PC-3 (cell line): ENCODE measurements at regions not wholly inside any gene's neighbourhood (a gene's known extent, or its start where the extent isn't known, plus 50 kb on each side); places are given as distances from the start of the nearest gene placed in this dataset.

ENCODE experiments used
- ATAC-seq: fragments of 200-7000 bp; cut with Tn5 transposase; 2 replicates; pipeline ENCODE4 v1.9.1; 2020; ENCODE audit warnings: mild to moderate bottlenecking, moderate library complexity
- BruUV-seq: library from RNA; stranded (reverse); fragments of 400-500 nt; replicated peaks from 2 replicates; lab custom pipeline; 2021; lab: Mats Ljungman, UMichigan
- CTCF ChIA-PET: fragments of 300-600 bp; sonication (Branson Sonifier 250); formaldehyde crosslinking; loops from one replicate; lab custom pipeline; 2022; ENCODE audit warnings: antibody characterized with exemption; lab: Charles Lee
- POLR2A ChIA-PET: fragments of 300-600 bp; sonication (Branson Sonifier 250); formaldehyde crosslinking; loops from one replicate; lab custom pipeline; 2022; ENCODE audit warnings: antibody characterized with exemption; ENCODE audit not compliant: unreplicated experiment; lab: Charles Lee
- DNase-seq: peaks from one replicate; pipeline ENCODE4 v3.0.0-alpha.2; 2015
- H2AFZ ChIP-seq: fragments of 300-600 bp; sonication (generic); 2 replicates; pipeline ENCODE4 v1.6.0; 2016; ENCODE audit warnings: antibody characterized with exemption, low read length
- H3F3A ChIP-seq: fragments of 300-600 bp; sonication (generic); one replicate; pipeline ENCODE4 v1.6.0; 2017; ENCODE audit warnings: antibody characterized with exemption, low read length, control low read depth, mild to moderate bottlenecking; ENCODE audit not compliant: unreplicated experiment
- H3K27ac ChIP-seq: fragments of 300-600 bp; sonication (generic); 2 replicates; pipeline ENCODE4 v1.5.1; 2016; ENCODE audit warnings: mild to moderate bottlenecking, low read length
- H3K27me3 ChIP-seq: fragments of 300-600 bp; sonication (generic); 2 replicates; pipeline ENCODE4 v1.6.1; 2016; ENCODE audit warnings: low read length, mixed read lengths
- H3K36me3 ChIP-seq: fragments of 300-600 bp; sonication (generic); 2 replicates; pipeline ENCODE4 v1.6.1; 2016; ENCODE audit warnings: low read depth, mixed run types, low read length, mixed read lengths
- H3K4me1 ChIP-seq: fragments of 300-600 bp; sonication (generic); 2 replicates; pipeline ENCODE4 v1.5.1; 2016; ENCODE audit warnings: low read length; ENCODE audit not compliant: insufficient read depth
- H3K4me2 ChIP-seq: fragments of 300-600 bp; sonication (generic); 2 replicates; pipeline ENCODE4 v1.6.0; 2016; ENCODE audit warnings: low read length
- H3K4me3 ChIP-seq: fragments of 300-600 bp; sonication (generic); 2 replicates; pipeline ENCODE4 v1.5.1; 2016; ENCODE audit warnings: mild to moderate bottlenecking, low read length, mixed read lengths
- H3K79me2 ChIP-seq: fragments of 300-600 bp; sonication (generic); 2 replicates; pipeline ENCODE4 v1.6.1; 2017; ENCODE audit warnings: low read length, mixed read lengths
- H3K9ac ChIP-seq: fragments of 300-600 bp; sonication (generic); 2 replicates; pipeline ENCODE4 v1.6.0; 2016; ENCODE audit warnings: mild to moderate bottlenecking, low read length
- H3K9me2 ChIP-seq: fragments of 300-600 bp; sonication (generic); replicated peaks from 2 replicates; pipeline ENCODE4 v1.6.1; 2016; ENCODE audit warnings: mixed run types, low read length, mixed read lengths
- H3K9me3 ChIP-seq: fragments of 300-600 bp; sonication (generic); 2 replicates; pipeline ENCODE4 v1.6.1; 2016; ENCODE audit warnings: low read length, mixed read lengths
- H4K20me1 ChIP-seq: fragments of 300-600 bp; sonication (generic); 2 replicates; pipeline ENCODE4 v1.6.1; 2016; ENCODE audit warnings: low read length, mixed read lengths
- EZH2 ChIP-seq: fragments of 300-600 bp; sonication (generic); IDR thresholded peaks from one replicate; pipeline ENCODE4 v1.6.1; 2017; ENCODE audit warnings: antibody characterized with exemption, mild to moderate bottlenecking, low read length; ENCODE audit not compliant: unreplicated experiment
- EZH2phosphoT487 ChIP-seq: fragments of 300-600 bp; sonication (generic); IDR thresholded peaks from 2 replicates; pipeline ENCODE4 v1.6.1; 2018; ENCODE audit warnings: mild to moderate bottlenecking, antibody characterized with exemption, low read length, borderline replicate concordance
- intact Hi-C: fragments of 100-400 bp; cut with micrococcal nuclease; formaldehyde crosslinking; loops from 2 replicates; pipeline ENCODE4 v1.9.0; 2023
- TF ChIP-seq, protein P1 (sequence below): fragments of 300-600 bp; sonication (generic); conservative IDR thresholded peaks from 2 replicates; pipeline ENCODE4 v1.5.1; 2017; ENCODE audit warnings: antibody characterized with exemption, low read depth, mild to moderate bottlenecking, low read length

DNA sequence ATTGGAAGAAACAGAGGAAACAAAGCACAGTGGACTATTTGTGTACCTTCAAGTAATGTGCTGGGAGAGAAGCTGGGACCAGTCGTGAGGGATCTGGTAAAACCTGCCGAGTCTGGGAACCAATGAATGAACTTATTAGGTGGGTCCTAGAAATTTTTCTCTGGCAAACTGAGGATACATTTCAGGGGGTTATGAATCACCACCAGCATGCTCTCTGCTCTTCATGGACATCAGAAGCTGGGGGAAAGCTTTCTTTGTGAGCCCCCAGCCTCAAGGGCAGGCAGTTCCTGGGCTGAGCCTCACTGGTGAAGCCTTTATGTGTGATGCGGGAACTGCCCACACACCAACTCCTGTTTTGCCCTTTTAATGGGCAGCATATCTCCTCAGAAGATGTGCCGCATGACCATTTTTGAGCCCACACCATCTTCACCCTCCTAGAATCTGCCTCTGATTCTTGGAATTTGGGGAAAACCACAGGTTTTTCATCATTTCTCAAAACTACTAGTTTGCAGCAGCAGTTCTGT lies 95.4 kb upstream of the ENPP6 start:
- H3K4me3 ChIP-seq = no peak overlapping the region
- no peaks in the 10 kb centered on the region for H3K9me3 ChIP-seq
- no peaks in the 10 kb centered on the region for H3K36me3 ChIP-seq
- no peak for TF ChIP-seq EZH2
- H3K9me2 ChIP-seq = no peaks in the 10 kb centered on the region
- H3K9ac ChIP-seq = no peak overlapping the region
- CTCF ChIA-PET = no interaction called here
- H3F3A ChIP-seq = no peaks in the 10 kb centered on the region
- H3K79me2 ChIP-seq = no peaks in the 10 kb centered on the region
- H3K27me3 ChIP-seq = no peaks in the 10 kb centered on the region
- H3K4me2 ChIP-seq = no peak overlapping the region
- ATAC-seq (no peak), DNase-seq (no peak)
- no TSS peak for BruUV-seq
- no peak overlapping the region for H2AFZ ChIP-seq
- no peak overlapping the region for H3K27ac ChIP-seq
- POLR2A ChIA-PET = no interaction called here
- intact Hi-C loops = no loop called here
- no peaks in the 10 kb centered on the region for H3K4me1 ChIP-seq
- no peaks in the 10 kb centered on the region for H4K20me1 ChIP-seq

DNA sequence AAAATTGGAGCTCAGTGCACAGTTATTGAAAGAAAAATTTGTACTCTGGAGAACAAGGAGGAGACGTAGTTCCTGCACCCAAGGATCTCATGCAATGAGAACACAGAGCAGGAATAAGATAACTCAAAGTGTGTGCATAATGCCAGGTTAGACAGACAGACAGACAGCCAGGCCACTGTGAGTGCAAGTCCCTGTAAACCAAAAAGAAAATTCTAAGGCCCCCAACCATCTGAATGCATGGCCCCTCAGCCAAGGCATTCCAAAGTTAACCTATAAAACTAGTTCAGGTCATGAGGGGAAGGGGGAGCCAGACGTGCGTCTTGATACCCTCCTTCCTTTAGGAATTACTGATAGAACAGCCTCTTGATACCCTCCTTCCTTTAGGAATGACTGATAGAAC lies 94.5 kb upstream of the ENPP6 start:
- Histone ChIP-seq H3K27ac (no peak overlapping the region), H3K4me2 (no peak overlapping the region), H3K79me2 (no peaks in the 10 kb centered on the region), H4K20me1 (no peaks in the 10 kb centered on the region), H3K4me1 (no peaks in the 10 kb centered on the region), H3K9me3 (no peaks in the 10 kb centered on the region), H3K9ac (no peak overlapping the region), H3K4me3 (no peak overlapping the region), H3K27me3 (no peaks in the 10 kb centered on the region), H3F3A (no peaks in the 10 kb centered on the region), H2AFZ (no peak overlapping the region), H3K36me3 (no peaks in the 10 kb centered on the region), H3K9me2 (no peaks in the 10 kb centered on the region)
- intact Hi-C loops = no loop called here
- CTCF ChIA-PET = no interaction called here
- POLR2A ChIA-PET = no interaction called here
- TF ChIP-seq, protein P1, sequence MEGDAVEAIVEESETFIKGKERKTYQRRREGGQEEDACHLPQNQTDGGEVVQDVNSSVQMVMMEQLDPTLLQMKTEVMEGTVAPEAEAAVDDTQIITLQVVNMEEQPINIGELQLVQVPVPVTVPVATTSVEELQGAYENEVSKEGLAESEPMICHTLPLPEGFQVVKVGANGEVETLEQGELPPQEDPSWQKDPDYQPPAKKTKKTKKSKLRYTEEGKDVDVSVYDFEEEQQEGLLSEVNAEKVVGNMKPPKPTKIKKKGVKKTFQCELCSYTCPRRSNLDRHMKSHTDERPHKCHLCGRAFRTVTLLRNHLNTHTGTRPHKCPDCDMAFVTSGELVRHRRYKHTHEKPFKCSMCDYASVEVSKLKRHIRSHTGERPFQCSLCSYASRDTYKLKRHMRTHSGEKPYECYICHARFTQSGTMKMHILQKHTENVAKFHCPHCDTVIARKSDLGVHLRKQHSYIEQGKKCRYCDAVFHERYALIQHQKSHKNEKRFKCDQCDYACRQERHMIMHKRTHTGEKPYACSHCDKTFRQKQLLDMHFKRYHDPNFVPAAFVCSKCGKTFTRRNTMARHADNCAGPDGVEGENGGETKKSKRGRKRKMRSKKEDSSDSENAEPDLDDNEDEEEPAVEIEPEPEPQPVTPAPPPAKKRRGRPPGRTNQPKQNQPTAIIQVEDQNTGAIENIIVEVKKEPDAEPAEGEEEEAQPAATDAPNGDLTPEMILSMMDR = no peak
- no peak for ATAC-seq
- no peak for DNase-seq
- BruUV-seq = no TSS peak

DNA sequence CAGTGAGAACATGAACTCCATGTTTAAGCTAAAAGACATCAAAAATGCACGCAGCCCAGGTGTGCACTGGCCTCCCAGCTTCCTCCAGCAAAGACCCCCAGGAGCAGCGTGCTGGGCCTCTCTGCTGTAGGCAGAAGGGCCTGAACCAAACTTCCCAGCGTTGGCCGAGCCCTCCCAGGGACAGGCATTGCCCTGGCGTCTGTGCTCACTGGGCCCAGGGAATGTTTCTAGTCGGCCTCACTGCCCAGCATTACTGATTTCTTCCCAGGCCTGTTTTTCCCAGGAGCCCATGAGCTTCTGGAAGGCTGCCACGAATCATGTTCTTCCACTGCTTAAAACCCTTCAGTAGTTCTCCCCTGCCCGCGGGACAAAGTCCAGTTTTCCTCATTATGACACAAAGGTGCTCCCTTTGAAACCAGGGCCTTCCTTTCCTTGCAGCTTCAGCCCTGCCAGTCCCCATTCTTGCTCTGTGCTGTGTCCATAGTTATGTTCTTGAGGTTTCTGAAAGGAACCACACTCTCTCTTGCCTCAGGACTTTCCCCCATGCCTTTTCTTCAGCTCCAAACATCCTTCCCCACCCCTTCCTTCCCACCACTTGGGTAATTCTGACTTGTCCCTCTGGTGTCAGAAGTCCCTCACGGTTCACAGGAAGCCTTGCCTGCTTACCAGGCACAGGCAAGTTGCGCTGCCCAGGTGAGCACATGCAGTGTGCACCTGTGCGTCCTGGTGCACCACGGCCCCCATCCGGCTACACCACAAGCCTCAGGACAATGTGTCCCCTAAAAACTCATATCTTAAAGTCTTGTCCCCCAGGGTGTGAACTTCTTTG lies 93.4 kb upstream of the ENPP6 start:
- no peaks in the 10 kb centered on the region for H3F3A ChIP-seq
- H3K27ac ChIP-seq = no peak overlapping the region
- no peaks in the 10 kb centered on the region for H3K9me3 ChIP-seq
- no peaks in the 10 kb centered on the region for H4K20me1 ChIP-seq
- H3K79me2 ChIP-seq = no peaks in the 10 kb centered on the region
- no peak overlapping the region for H3K9ac ChIP-seq
- no peak for DNase-seq
- ChIA-PET POLR2A (no interaction called here), CTCF (interaction anchor here (0.7 kb wide), 1 partner anchor 233 kb away, joined by 3 read pairs; no protein-coding TSS in a partner anchor)
- no peak for ATAC-seq
- no peak overlapping the region for H3K4me2 ChIP-seq
- intact Hi-C loops = no loop called here
- TF ChIP-seq, protein P1 = no peak
- TF ChIP-seq EZH2phosphoT487 (no peak), EZH2 (no peak)
- BruUV-seq = no TSS peak
- no peaks in the 10 kb centered on the region for H3K9me2 ChIP-seq
- no peak overlapping the region for H2AFZ ChIP-seq
- H3K4me3 ChIP-seq = no peak overlapping the region
- no peaks in the 10 kb centered on the region for H3K36me3 ChIP-seq
- H3K27me3 ChIP-seq = no peaks in the 10 kb centered on the region
- H3K4me1 ChIP-seq = peaks cover 6% of the 10 kb centered on the region; the same call in 1 of the 2 replicates
